ENCODE measurements at regions not wholly inside any gene's neighbourhood (a gene's known extent, or its start where the extent isn't known, plus 50 kb on each side); places are given as distances from the start of the nearest gene placed in this dataset.

GRCh38 chr16:6453742-6454141 lies 878.9 kb upstream of the RBFOX1 start:
- DNase-seq (ENCODE audit: low read depth in 1 of 2, low spot score in 1 of 2) = no peak

- no peak for DNase-seq (ENCODE audit: low read depth in 1 of 2, low spot score in 1 of 2)
Observed at GRCh38 chr16:6447021-6447790, 885.4 kb upstream of the RBFOX1 start.

- DNase-seq (ENCODE audit: low read depth in 1 of 2, low spot score in 1 of 2) = no peak
Observed at GRCh38 chr16:6446370-6446769, 886.3 kb upstream of the RBFOX1 start.

- DNase-seq (ENCODE audit: low read depth in 1 of 2, low spot score in 1 of 2) = no peak
Observed at GRCh38 chr16:6439129-6439528, 893.5 kb upstream of the RBFOX1 start.

GRCh38 chr16:6428861-6429260 lies 903.8 kb upstream of the RBFOX1 start:
- no peak for DNase-seq (ENCODE audit: low read depth in 1 of 2, low spot score in 1 of 2)

GRCh38 chr16:6427621-6428020 lies 905.0 kb upstream of the RBFOX1 start:
- no peak for DNase-seq (ENCODE audit: low read depth in 1 of 2, low spot score in 1 of 2)

- no peak for DNase-seq (ENCODE audit: low read depth in 1 of 2, low spot score in 1 of 2)
Observed at GRCh38 chr16:6407596-6407995, 925.0 kb upstream of the RBFOX1 start.

GRCh38 chr16:6406028-6406427 lies 926.6 kb upstream of the RBFOX1 start:
- no peak for DNase-seq (ENCODE audit: low read depth in 1 of 2, low spot score in 1 of 2)

GRCh38 chr16:6382924-6383459 lies 949.7 kb upstream of the RBFOX1 start:
- DNase-seq (ENCODE audit: low read depth in 1 of 2, low spot score in 1 of 2) = no peak

GRCh38 chr16:6381896-6382295 lies 950.7 kb upstream of the RBFOX1 start:
- no peak for DNase-seq (ENCODE audit: low read depth in 1 of 2, low spot score in 1 of 2)

GRCh38 chr16:6377956-6378355 lies 954.7 kb upstream of the RBFOX1 start:
- no peak for DNase-seq (ENCODE audit: low read depth in 1 of 2, low spot score in 1 of 2)

- no peak for DNase-seq (ENCODE audit: low read depth in 1 of 2, low spot score in 1 of 2)
Observed at GRCh38 chr16:6375465-6376075, 957.1 kb upstream of the RBFOX1 start.

GRCh38 chr16:6374821-6375220 lies 957.8 kb upstream of the RBFOX1 start:
- no peak for DNase-seq (ENCODE audit: low read depth in 1 of 2, low spot score in 1 of 2)

GRCh38 chr16:6364846-6365245 lies 967.8 kb upstream of the RBFOX1 start:
- DNase-seq (ENCODE audit: low read depth in 1 of 2, low spot score in 1 of 2) = no peak

GRCh38 chr16:6363896-6364607 lies 968.6 kb upstream of the RBFOX1 start:
- no peak for DNase-seq (ENCODE audit: low read depth in 1 of 2, low spot score in 1 of 2)

GRCh38 chr16:6363396-6363795 lies 969.2 kb upstream of the RBFOX1 start:
- DNase-seq (ENCODE audit: low read depth in 1 of 2, low spot score in 1 of 2) = no peak

GRCh38 chr16:6362321-6362720 lies 970.3 kb upstream of the RBFOX1 start:
- DNase-seq (ENCODE audit: low read depth in 1 of 2, low spot score in 1 of 2) = no peak

- no peak for DNase-seq (ENCODE audit: low read depth in 1 of 2, low spot score in 1 of 2)
Observed at GRCh38 chr16:6360641-6361040, 972.0 kb upstream of the RBFOX1 start.

- no peak for DNase-seq (ENCODE audit: low read depth in 1 of 2, low spot score in 1 of 2)
Observed at GRCh38 chr16:6356911-6357310, 975.7 kb upstream of the RBFOX1 start.

- DNase-seq (ENCODE audit: low read depth in 1 of 2, low spot score in 1 of 2) = no peak
Observed at GRCh38 chr16:6349725-6350124, 982.9 kb upstream of the RBFOX1 start.

GRCh38 chr16:6345090-6345489 lies 987.6 kb upstream of the RBFOX1 start:
- DNase-seq (ENCODE audit: low read depth in 1 of 2, low spot score in 1 of 2) = no peak

GRCh38 chr16:6343157-6343556 lies 989.5 kb upstream of the RBFOX1 start:
- DNase-seq (ENCODE audit: low read depth in 1 of 2, low spot score in 1 of 2) = no peak
